OCI-LY7 (cell line): ENCODE measurements at regions not wholly inside any gene's neighbourhood (a gene's known extent, or its start where the extent isn't known, plus 50 kb on each side); places are given as distances from the start of the nearest gene placed in this dataset.

ENCODE experiments used
- BruUV-seq: library from RNA; stranded (reverse); fragments of 400-500 nt; replicated peaks from 2 replicates; lab custom pipeline; 2021; lab: Mats Ljungman, UMichigan
- CTCF ChIA-PET: fragments of 300-600 bp; sonication (Branson Sonifier 250); formaldehyde crosslinking; loops from one replicate; lab custom pipeline; 2022; ENCODE audit warnings: antibody characterized with exemption; ENCODE audit not compliant: unreplicated experiment; lab: Charles Lee
- POLR2A ChIA-PET: fragments of 300-600 bp; sonication (Branson Sonifier 250); formaldehyde crosslinking; loops from one replicate; lab custom pipeline; 2022; ENCODE audit warnings: antibody characterized with exemption; lab: Charles Lee
- DNase-seq: peaks from one replicate; pipeline ENCODE4 v3.0.0-alpha.2; 2015; ENCODE audit warnings: low spot score
- H2AFZ ChIP-seq: fragments of 200-600 bp; sonication (generic), shearing (Covaris generic); 2 replicates; pipeline ENCODE4 v1.6.1; 2014; ENCODE audit warnings: mild to moderate bottlenecking, antibody characterized with exemption, low read length, moderate library complexity
- H3K27ac ChIP-seq: fragments of 200-600 bp; sonication (generic); 2 replicates; pipeline ENCODE4 v1.5.1; 2014; ENCODE audit warnings: mixed run types, low read depth, mild to moderate bottlenecking, moderate library complexity, low read length, inconsistent platforms; ENCODE audit not compliant: poor library complexity, severe bottlenecking
- H3K36me3 ChIP-seq: fragments of 200-600 bp; sonication (generic); 2 replicates; pipeline ENCODE4 v1.6.1; 2014; ENCODE audit warnings: mild to moderate bottlenecking, antibody characterized with exemption, low read length, moderate library complexity, mixed read lengths; ENCODE audit not compliant: insufficient read depth
- H3K4me1 ChIP-seq: fragments of 200-600 bp; sonication (generic); 2 replicates; pipeline ENCODE4 v1.5.1; 2014; ENCODE audit warnings: mild to moderate bottlenecking, low read length; ENCODE audit not compliant: insufficient read depth, poor library complexity, severe bottlenecking
- H3K4me2 ChIP-seq: fragments of 200-600 bp; sonication (generic); 2 replicates; pipeline ENCODE4 v1.6.1; 2014; ENCODE audit warnings: mild to moderate bottlenecking, low read length
- H3K4me3 ChIP-seq: fragments of 200-600 bp; sonication (generic); 2 replicates; pipeline ENCODE4 v1.5.1; 2014; ENCODE audit warnings: mild to moderate bottlenecking, low read depth, low read length; ENCODE audit not compliant: poor library complexity, severe bottlenecking
- H3K79me2 ChIP-seq: fragments of 200-600 bp; sonication (generic); 2 replicates; pipeline ENCODE4 v1.6.1; 2016; ENCODE audit warnings: low read depth, mild to moderate bottlenecking, low read length, moderate library complexity, mixed read lengths; ENCODE audit not compliant: insufficient read depth
- H3K9me2 ChIP-seq: fragments of 200-600 bp; sonication (generic); 2 replicates; pipeline ENCODE4 v1.6.1; 2016; ENCODE audit warnings: mild to moderate bottlenecking, low read length, mixed read lengths; ENCODE audit not compliant: insufficient read depth
- H3K9me3 ChIP-seq: fragments of 200-600 bp; sonication (generic); 2 replicates; pipeline ENCODE4 v1.6.1; 2014; ENCODE audit warnings: mild to moderate bottlenecking, mixed run types, low read length, mixed read lengths
- H4K20me1 ChIP-seq: fragments of 200-600 bp; sonication (generic); 2 replicates; pipeline ENCODE4 v1.6.1; 2014; ENCODE audit warnings: mild to moderate bottlenecking, antibody characterized with exemption, low read length, moderate library complexity, mixed read lengths; ENCODE audit not compliant: insufficient read depth
- EZH2phosphoT487 ChIP-seq: fragments of 200-600 bp; sonication (generic); IDR thresholded peaks from 2 replicates; pipeline ENCODE4 v1.6.1; 2018; ENCODE audit warnings: low read depth, borderline replicate concordance, mild to moderate bottlenecking, mixed run types, antibody characterized with exemption, low read length, moderate library complexity, mixed read lengths
- intact Hi-C: fragments of 100-400 bp; cut with micrococcal nuclease; formaldehyde crosslinking; loops from one replicate; pipeline ENCODE4 v1.10.0; 2022; ENCODE audit not compliant: unreplicated experiment
- TF ChIP-seq, protein P1 (sequence below): fragments of 200-600 bp; sonication (generic); conservative IDR thresholded peaks from 2 replicates; pipeline ENCODE4 v1.5.1; 2014; ENCODE audit warnings: mild to moderate bottlenecking, antibody characterized with exemption, low read length, moderate library complexity, mixed read lengths

DNA sequence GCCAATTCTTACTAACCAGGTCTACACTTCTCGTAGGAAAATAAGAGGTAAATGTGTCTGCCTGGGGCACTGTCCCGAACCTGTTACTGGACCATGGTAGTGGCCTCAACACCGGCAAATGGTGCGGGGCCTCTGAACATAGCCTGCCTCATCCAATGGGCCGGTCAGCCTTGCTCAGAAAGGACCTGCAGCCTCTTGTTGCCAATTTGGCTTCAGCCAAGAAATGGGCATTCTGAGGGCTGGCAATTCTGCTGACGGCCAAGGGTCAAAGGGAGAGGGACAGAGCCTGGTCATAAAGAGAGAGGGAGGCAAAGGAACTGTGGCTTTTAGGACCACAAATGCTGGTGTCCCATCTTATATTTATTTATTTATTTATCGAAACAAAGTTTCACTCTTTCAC, 69.5 kb upstream of the ATP6AP2 start:
- no TSS peak for BruUV-seq
- Histone ChIP-seq H3K4me3 (no peak overlapping the region), H3K27ac (no peak overlapping the region), H4K20me1 (no peaks in the 10 kb centered on the region), H3K9me3 (no peaks in the 10 kb centered on the region), H3K4me1 (no peaks in the 10 kb centered on the region), H3K4me2 (no peak overlapping the region), H3K9me2 (no peaks in the 10 kb centered on the region), H3K79me2 (no peaks in the 10 kb centered on the region), H2AFZ (no peak overlapping the region), H3K36me3 (no peaks in the 10 kb centered on the region)
- intact Hi-C loops, result no loop called here
- TF ChIP-seq, protein P1, sequence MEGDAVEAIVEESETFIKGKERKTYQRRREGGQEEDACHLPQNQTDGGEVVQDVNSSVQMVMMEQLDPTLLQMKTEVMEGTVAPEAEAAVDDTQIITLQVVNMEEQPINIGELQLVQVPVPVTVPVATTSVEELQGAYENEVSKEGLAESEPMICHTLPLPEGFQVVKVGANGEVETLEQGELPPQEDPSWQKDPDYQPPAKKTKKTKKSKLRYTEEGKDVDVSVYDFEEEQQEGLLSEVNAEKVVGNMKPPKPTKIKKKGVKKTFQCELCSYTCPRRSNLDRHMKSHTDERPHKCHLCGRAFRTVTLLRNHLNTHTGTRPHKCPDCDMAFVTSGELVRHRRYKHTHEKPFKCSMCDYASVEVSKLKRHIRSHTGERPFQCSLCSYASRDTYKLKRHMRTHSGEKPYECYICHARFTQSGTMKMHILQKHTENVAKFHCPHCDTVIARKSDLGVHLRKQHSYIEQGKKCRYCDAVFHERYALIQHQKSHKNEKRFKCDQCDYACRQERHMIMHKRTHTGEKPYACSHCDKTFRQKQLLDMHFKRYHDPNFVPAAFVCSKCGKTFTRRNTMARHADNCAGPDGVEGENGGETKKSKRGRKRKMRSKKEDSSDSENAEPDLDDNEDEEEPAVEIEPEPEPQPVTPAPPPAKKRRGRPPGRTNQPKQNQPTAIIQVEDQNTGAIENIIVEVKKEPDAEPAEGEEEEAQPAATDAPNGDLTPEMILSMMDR, result no peak
- no peak for TF ChIP-seq EZH2phosphoT487
- POLR2A ChIA-PET, result interaction anchor here (0.6 kb wide), 1 partner anchor 498 kb away, joined by 3 read pairs; no protein-coding TSS in a partner anchor
- DNase-seq, result no peak
- CTCF ChIA-PET, result no interaction called here

DNA sequence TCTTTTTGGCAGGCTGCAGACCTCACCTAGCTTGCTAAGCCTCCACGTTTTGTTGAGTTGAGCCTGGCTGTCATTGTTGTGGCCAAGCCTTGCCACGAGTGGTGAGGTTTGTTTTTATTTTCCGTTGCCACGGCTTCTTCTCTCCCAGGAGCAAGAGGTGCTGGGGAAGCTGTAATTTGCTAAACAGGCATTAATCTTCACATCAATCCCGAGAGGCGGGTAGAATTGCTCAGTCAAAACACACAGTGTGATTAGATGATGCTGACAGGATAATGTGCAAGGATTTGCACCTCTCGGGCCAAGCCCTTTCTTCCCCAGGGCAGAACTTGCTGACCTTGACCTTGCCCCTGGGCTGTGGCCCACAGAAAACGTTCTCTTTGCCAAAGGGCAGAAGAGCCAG, 72.2 kb upstream of the ATP6AP2 start:
- intact Hi-C loops, result no loop called here
- Histone ChIP-seq H3K27ac (no peak overlapping the region), H3K4me3 (no peak overlapping the region), H4K20me1 (no peaks in the 10 kb centered on the region), H3K4me1 (no peaks in the 10 kb centered on the region), H2AFZ (no peak overlapping the region), H3K79me2 (no peaks in the 10 kb centered on the region), H3K4me2 (no peak overlapping the region), H3K9me3 (no peaks in the 10 kb centered on the region), H3K36me3 (no peaks in the 10 kb centered on the region), H3K9me2 (no peaks in the 10 kb centered on the region)
- ChIA-PET POLR2A (no interaction called here), CTCF (no interaction called here)
- no peak for TF ChIP-seq EZH2phosphoT487
- TF ChIP-seq, protein P1, result no peak
- BruUV-seq, result no TSS peak
- no peak for DNase-seq

DNA sequence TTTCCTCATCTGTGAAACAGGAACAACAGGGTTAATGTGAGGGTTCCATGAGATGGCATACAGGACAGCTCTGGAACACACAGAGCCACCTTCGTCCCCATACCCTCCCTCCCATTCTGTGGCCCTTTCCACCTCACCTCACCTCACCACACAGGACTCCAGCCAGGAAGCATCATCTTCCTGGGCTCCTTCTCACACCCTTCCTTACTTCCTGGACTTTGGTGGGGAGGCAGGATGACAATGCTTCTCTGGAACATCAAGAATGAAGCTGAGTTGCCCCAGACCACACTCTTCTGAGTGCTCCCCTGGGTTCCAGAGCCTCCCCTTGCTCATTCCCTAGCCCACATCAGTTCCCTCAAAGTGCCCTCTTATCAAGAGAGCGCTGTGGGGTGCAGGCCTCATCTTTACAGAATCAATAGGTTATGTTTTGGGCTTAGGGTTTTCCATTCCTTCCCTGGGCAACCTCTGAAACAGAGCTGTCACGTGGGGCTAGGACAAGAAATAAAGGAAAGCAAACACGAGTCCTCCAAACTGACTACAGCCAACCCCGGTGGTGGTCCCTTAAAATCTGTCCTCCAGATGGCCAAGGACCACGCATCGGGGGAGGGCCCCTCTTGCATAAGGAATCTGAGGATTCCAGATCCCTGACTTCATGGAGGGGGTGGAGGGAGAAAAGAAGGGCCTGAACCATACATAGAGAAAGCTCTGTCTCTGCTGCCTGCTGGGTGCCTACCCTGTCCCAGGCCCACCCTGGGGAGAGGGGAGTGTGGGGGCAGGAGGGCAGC, 74.4 kb upstream of the ATP6AP2 start:
- Histone ChIP-seq H3K4me1 (no peaks in the 10 kb centered on the region), H3K4me2 (no peak overlapping the region), H2AFZ (no peak overlapping the region), H3K79me2 (no peaks in the 10 kb centered on the region), H3K9me3 (no peaks in the 10 kb centered on the region), H3K4me3 (no peak overlapping the region), H3K36me3 (no peaks in the 10 kb centered on the region), H3K9me2 (no peaks in the 10 kb centered on the region), H4K20me1 (no peaks in the 10 kb centered on the region), H3K27ac (no peak overlapping the region)
- CTCF ChIA-PET, result no interaction called here
- intact Hi-C loops, result no loop called here
- POLR2A ChIA-PET, result no interaction called here
- no peak for TF ChIP-seq EZH2phosphoT487
- TF ChIP-seq, protein P1, result no peak
- BruUV-seq, result no TSS peak
- DNase-seq, result no peak
